Heart left ventricle (tissue), 16 donors: ENCODE measurements at regions not wholly inside any gene's neighbourhood (a gene's known extent, or its start where the extent isn't known, plus 50 kb on each side); places are given as distances from the start of the nearest gene placed in this dataset.

Experiments used
- ATAC-seq, 4 donors: fragments of 200-7000 bp; cut with Tn5 transposase; one replicate each; pipeline ENCODE4 v1.9.1; 2020 to 2022; ENCODE audit warnings: moderate library complexity in 4 of 4, mild to moderate bottlenecking in 3 of 4, moderate number of reproducible peaks in 1 of 4
- DNase-seq, 5 donors: peaks; one replicate each; pipeline ENCODE4 v3.0.0-alpha.2; 2020
- H3K27ac ChIP-seq, 12 donors: fragments of 200-600 bp; sonication (generic) in 4 of 12; one replicate each; pipeline versions ENCODE4 v1.5.0 to v1.8.0; 2016 to 2022; ENCODE audit warnings: mild to moderate bottlenecking in 2 of 12
- H3K27me3 ChIP-seq, 9 donors: fragments of 200-600 bp; sonication (generic) in 2 of 9; one replicate each; pipeline versions ENCODE4 v1.5.1 to v1.8.0; 2016 to 2022; ENCODE audit warnings: mild to moderate bottlenecking in 3 of 9
- H3K36me3 ChIP-seq, 9 donors: fragments of 200-600 bp; sonication (generic) in 2 of 9; one replicate each; pipeline versions ENCODE4 v1.5.0 to v1.8.0; 2018 to 2022; ENCODE audit warnings: mild to moderate bottlenecking in 2 of 9
- H3K4me1 ChIP-seq, 12 donors: fragments of 200-600 bp; sonication (generic) in 4 of 12; one replicate each; pipeline versions ENCODE4 v1.5.0 to v1.8.0; 2016 to 2022; ENCODE audit warnings: mild to moderate bottlenecking in 3 of 12
- H3K4me3 ChIP-seq, 12 donors: fragments of 200-600 bp; sonication (generic) in 4 of 12; one replicate each; pipeline versions ENCODE4 v1.5.0 to v1.8.0; 2017 to 2022; ENCODE audit warnings: mild to moderate bottlenecking in 9 of 12, moderate library complexity in 4 of 12
- H3K9me3 ChIP-seq, 12 donors: fragments of 200-600 bp; sonication (generic) in 4 of 12; one replicate each; pipeline versions ENCODE4 v1.5.0 to v1.8.0; 2016 to 2022; ENCODE audit warnings: mild to moderate bottlenecking in 1 of 12
- CTCF ChIP-seq, 12 donors: fragments of 200-600 bp; sonication (generic) in 4 of 12; IDR thresholded peaks; one replicate each; pipeline versions ENCODE4 v1.5.0 to v1.8.0; 2018 to 2022; ENCODE audit warnings: antibody characterized with exemption in 12 of 12, mild to moderate bottlenecking in 5 of 12
- POLR2A ChIP-seq, 2 donors: fragments of 450-650 bp; IDR thresholded peaks; one replicate each; pipeline ENCODE4 v1.6.1; 2017; ENCODE audit warnings: antibody characterized with exemption in 2 of 2, mild to moderate bottlenecking in 2 of 2, moderate library complexity in 2 of 2
- WGBS, 4 donors: extraction: QIAGEN DNeasy Blood & Tissue Kit in 2 of 4; methylation state at CpG; one replicate each; pipeline versions ENCODE4 v1.1.5 to v1.1.7; 2013 to 2018; 5-methylcytosine and 5-hydroxymethylcytosine counted together
- intact Hi-C, 10 donors: fragments of 100-400 bp; cut with DNase I; formaldehyde crosslinking; loops; one replicate each; pipeline versions ENCODE4 v1.11.1 to v1.14.2; 2022
- donor health status: ischemic (EF 13 %, LVEDD 7.1; RV severe dilation, severe dysfunction).
- donor health status: healthy with polysubstance abuse.
- donor health status: DM: no; HTN: yes; CAD: no.
- donor health status: DM: no; HTN: no; CAD: no.
- donor health status: ischemic (EF 25% LVEDD 6.9; RV normal size, moderate dysfunction).
- donor health status: ischemic (EF 25% LVEDD 5.7; RV mildly dilated, moderate dysfunction).
- donor health status: healthy.
- donor health status: DM: yes; HTN: yes; CAD: no.
- donor health status: ischemic (EF 35%, LVEDD 5.7; RV mildly dilated, moderate dysfunction).
- donor health status: nonischemic (EF 11% LVEDD 7.7; RV severe dilation, severe dysfunction).
- donor health status: DM: yes; HTN: yes; CAD: no.
- donor health status: PGD.
- donor health status: ischemic (EF 29% LVEDD 5.4; RV normal size, mild dysfunction).
- donor health status: nonischemic (EF 23%, LVEDD 6.1; RV moderate dilation, normal function).

- Histone ChIP-seq H3K27ac (no peak overlapping the region), H3K4me3 (no peak overlapping the region), H3K4me1 (peaks cover 0 to 4% (median 0%) of the 10 kb centered on the region in 12 donors), H3K9me3 (no peaks in the 10 kb centered on the region), H3K36me3 (no peaks in the 10 kb centered on the region), H3K27me3 (peaks cover 0 to 11% (median 0%) of the 10 kb centered on the region in 9 donors)
- 84 to 88% (median 86%) methylated on average over 11 of the region's 11 CpGs for WGBS, 4 donors
- intact Hi-C loops: no loop called here
- TF ChIP-seq CTCF (IDR thresholded peaks at IDR 0.05) (no peak), POLR2A (IDR thresholded peaks at IDR 0.05) (no peak)
- DNase-seq (no peak), ATAC-seq (no peak)
Observed at GRCh38 chr10:104520653-104521052, 120.4 kb upstream of the SORCS3 start.

GRCh38 chr10:104521901-104522694 is 119.0 kb upstream of the SORCS3 start:
- Histone ChIP-seq H3K27me3 (no peaks in the 10 kb centered on the region), H3K4me1 (peaks cover 0 to 4% (median 0%) of the 10 kb centered on the region in 12 donors), H3K27ac (no peak overlapping the region), H3K36me3 (no peaks in the 10 kb centered on the region), H3K4me3 (no peak overlapping the region), H3K9me3 (no peaks in the 10 kb centered on the region)
- TF ChIP-seq POLR2A (IDR thresholded peaks at IDR 0.05): no peak
- TF ChIP-seq CTCF (IDR thresholded peaks at IDR 0.05): no peak
- intact Hi-C loops: no loop called here
- DNase-seq: peak in 4 of 5 donors; percentile 25 to 69 (median 38)
- ATAC-seq: peak in 3 of 4 donors; percentile 61 to 80 (median 69)
- 27 to 35% (median 31%) methylated on average over 8 to 9 of the region's 9 CpGs for WGBS, 4 donors

- DNase-seq (no peak), ATAC-seq (no peak)
- Histone ChIP-seq H3K9me3 (no peaks in the 10 kb centered on the region), H3K36me3 (no peaks in the 10 kb centered on the region), H3K27ac (no peak overlapping the region), H3K4me1 (peaks cover 0 to 4% (median 0%) of the 10 kb centered on the region in 12 donors), H3K4me3 (no peak overlapping the region), H3K27me3 (no peaks in the 10 kb centered on the region)
- intact Hi-C loops: no loop called here
- TF ChIP-seq CTCF (IDR thresholded peaks at IDR 0.05): no peak
- TF ChIP-seq POLR2A (IDR thresholded peaks at IDR 0.05): no peak
- WGBS, 4 donors: 71 to 85% (median 82%) methylated on average over 2 of the region's 2 CpGs
Observed at GRCh38 chr10:104526188-104526587, 114.9 kb upstream of the SORCS3 start.

GRCh38 chr10:104527013-104527412 is 114.1 kb upstream of the SORCS3 start:
- Histone ChIP-seq H3K9me3 (no peaks in the 10 kb centered on the region), H3K27me3 (no peaks in the 10 kb centered on the region), H3K4me3 (no peak overlapping the region), H3K4me1 (peaks cover 0 to 4% (median 0%) of the 10 kb centered on the region in 12 donors), H3K27ac (no peak overlapping the region), H3K36me3 (no peaks in the 10 kb centered on the region)
- ATAC-seq: no peak
- no peak for TF ChIP-seq CTCF (IDR thresholded peaks at IDR 0.05)
- TF ChIP-seq POLR2A (IDR thresholded peaks at IDR 0.05): no peak
- WGBS, 4 donors: 45 to 62% (median 53%) methylated on average over 1 of the region's 1 CpG
- intact Hi-C loops: no loop called here
- no peak for DNase-seq
